DMS153 treated with DMSO at 0.1 percent for 48 hours (cell line): ENCODE measurements at regions not wholly inside any gene's neighbourhood (a gene's known extent, or its start where the extent isn't known, plus 50 kb on each side); places are given as distances from the start of the nearest gene placed in this dataset.

Experiments used
- DNase-seq: peaks from one replicate; lab custom pipeline; 2025; ENCODE audit not compliant: unreplicated experiment; lab: John Stamatoyannopoulos, UW

- no peak for DNase-seq
Measured at GRCh38 chr5:51027271-51027670, 356.0 kb upstream of the ISL1 start.

- no peak for DNase-seq
Measured at GRCh38 chr5:51028394-51028793, 354.9 kb upstream of the ISL1 start.

- peak; percentile 15 for DNase-seq
Measured at GRCh38 chr5:51033215-51033614, 350.0 kb upstream of the ISL1 start.

GRCh38 chr5:51034222-51034901, 348.9 kb upstream of the ISL1 start:
- DNase-seq, result no peak

GRCh38 chr5:51039424-51040329, 343.6 kb upstream of the ISL1 start:
- DNase-seq, result no peak

GRCh38 chr5:51043745-51044144, 339.5 kb upstream of the ISL1 start:
- DNase-seq, result no peak

- no peak for DNase-seq
Measured at GRCh38 chr5:51047369-51047768, 335.9 kb upstream of the ISL1 start.

GRCh38 chr5:51053361-51053760, 329.9 kb upstream of the ISL1 start:
- no peak for DNase-seq

- no peak for DNase-seq
Measured at GRCh38 chr5:51060953-51061352, 322.3 kb upstream of the ISL1 start.

- no peak for DNase-seq
Measured at GRCh38 chr5:51072937-51073336, 310.3 kb upstream of the ISL1 start.

- DNase-seq, result no peak
Measured at GRCh38 chr5:51082741-51083140, 300.5 kb upstream of the ISL1 start.

- DNase-seq, result no peak
Measured at GRCh38 chr5:51091816-51092215, 291.4 kb upstream of the ISL1 start.

GRCh38 chr5:51095486-51095885, 287.8 kb upstream of the ISL1 start:
- no peak for DNase-seq

GRCh38 chr5:51096859-51097258, 286.4 kb upstream of the ISL1 start:
- DNase-seq, result no peak

- no peak for DNase-seq
Measured at GRCh38 chr5:51099173-51099853, 283.9 kb upstream of the ISL1 start.

GRCh38 chr5:51104556-51104955, 278.7 kb upstream of the ISL1 start:
- no peak for DNase-seq

- DNase-seq, result no peak
Measured at GRCh38 chr5:51109786-51110410, 273.4 kb upstream of the ISL1 start.

- no peak for DNase-seq
Measured at GRCh38 chr5:51131266-51131665, 252.0 kb upstream of the ISL1 start.

- DNase-seq, result no peak
Measured at GRCh38 chr5:51138164-51138563, 245.1 kb upstream of the ISL1 start.

- DNase-seq, result no peak
Measured at GRCh38 chr5:51148437-51148836, 234.8 kb upstream of the ISL1 start.

GRCh38 chr5:51156222-51156621, 227.0 kb upstream of the ISL1 start:
- DNase-seq, result no peak
